GM19328 (cell line): ENCODE measurements at regions not wholly inside any gene's neighbourhood (a gene's known extent, or its start where the extent isn't known, plus 50 kb on each side); places are given as distances from the start of the nearest gene placed in this dataset.
"Not testable (repeated sequence)": the region's sequence is repeated elsewhere in the genome, so short reads cannot be mapped to it uniquely, and the experiment has no call there.

Experiments
- ATAC-seq: cut with Tn5 transposase; IDR thresholded peaks from one replicate; pipeline ENCODE4 v1.9.1; 2021; ENCODE audit warnings: mild to moderate bottlenecking, moderate library complexity; ENCODE audit not compliant: unreplicated experiment

DNA sequence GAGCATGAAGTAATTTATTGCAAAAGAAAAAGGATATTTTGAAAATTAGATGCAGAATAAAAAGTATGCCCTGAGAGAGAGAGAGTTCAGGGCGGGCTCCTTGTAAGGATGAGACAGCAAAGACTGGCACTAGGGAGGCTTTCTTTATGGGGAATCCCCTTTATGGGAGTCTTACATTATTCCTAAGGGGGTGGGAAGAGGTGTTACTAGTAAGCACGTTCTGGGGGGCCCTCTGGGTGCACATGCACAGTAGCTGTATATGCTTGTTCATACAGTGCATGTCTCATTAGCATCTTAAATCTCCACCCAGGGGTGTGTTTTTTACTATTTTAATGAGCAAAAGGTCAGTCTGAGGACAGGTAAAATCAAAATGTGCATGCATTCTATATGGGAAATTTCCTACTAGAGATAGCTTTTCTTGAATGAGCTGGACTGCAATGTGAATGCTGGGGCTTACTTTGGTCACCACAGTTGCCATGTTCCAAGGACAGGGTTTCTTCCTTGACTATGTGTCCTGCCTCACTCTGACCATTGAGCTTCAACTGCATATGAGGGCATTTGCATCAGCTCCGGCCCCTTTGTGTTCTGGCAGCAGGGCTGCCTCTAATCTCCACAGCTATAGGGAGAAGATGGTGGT lies 614.1 kb downstream of the NUF2 start:
- ATAC-seq = no peak

DNA sequence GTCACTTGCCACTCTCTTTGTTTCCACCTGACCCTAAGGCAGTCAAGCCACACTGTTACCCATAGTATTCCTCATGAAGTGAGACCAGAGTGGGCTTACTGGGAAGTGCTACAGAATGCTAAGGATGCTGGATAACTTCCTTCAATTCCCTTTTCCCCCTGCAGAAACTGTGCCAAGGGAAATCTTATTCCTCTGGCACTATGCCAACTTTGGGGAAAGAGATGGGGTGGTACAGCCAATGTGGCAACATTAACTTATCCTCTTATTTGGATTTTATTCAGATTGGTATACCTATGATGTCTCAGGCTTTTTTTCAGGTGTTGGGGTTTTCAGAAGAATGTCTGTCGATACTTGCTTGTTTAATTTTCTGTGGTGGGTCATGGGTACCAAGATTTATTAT lies 599.4 kb upstream of the PBX1 start:
- ATAC-seq = no peak

DNA sequence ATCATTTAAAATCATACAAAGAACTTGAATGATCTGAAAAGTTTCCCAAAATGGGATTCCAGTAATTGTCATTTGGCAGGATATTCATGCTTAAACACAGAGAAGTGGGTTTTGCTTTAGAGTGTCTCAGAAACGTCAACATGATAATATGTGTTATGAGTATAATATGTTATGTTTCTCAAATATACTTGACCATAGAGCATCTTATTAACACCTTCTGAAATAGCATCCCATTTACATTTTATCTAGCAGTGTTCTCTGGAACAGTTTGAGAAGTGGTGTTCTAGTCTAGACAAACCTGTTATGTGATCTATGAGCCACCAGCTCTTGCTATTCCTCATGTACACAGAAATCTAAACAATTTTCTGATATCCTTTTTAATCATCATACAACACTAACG lies 588.8 kb upstream of the PBX1 start:
- no peak for ATAC-seq

DNA sequence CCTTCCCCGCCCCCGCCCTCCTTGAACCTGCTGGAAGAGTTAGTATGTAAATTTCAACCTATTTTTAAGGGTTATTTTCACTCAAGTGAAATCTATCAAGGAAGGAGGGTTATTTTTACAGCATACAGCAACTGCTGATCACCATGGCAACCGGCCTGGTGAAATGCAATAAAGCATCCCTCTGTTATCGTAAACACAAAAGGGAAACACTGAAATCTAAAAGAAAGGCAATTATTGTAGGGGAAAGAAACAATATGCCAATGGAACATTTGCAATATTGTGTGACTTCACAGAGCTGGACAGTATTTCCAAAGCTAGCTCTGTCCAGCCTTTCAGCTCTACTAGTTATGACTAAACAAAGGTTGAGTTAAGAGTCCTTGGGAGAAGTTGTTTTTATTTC lies 588.3 kb upstream of the PBX1 start:
- ATAC-seq = no peak

DNA sequence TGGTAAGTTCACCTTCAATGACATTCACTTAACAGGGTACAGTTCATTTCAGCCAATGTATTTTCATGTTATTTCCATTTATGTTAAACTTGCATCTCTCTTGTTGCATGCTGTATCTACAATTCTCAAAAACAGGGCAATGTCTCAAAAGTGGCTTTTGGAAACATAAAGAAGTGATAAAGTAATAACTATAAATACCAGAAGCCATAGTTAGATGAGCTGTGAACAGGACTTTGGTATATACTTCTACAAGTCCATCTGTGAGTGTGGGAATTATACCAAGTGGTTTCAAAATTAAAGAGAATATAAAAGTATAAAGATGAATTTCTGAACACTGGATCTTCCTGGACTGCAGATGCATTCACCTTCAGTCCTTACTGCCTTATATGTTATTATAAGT lies 585.4 kb upstream of the PBX1 start:
- no peak for ATAC-seq

DNA sequence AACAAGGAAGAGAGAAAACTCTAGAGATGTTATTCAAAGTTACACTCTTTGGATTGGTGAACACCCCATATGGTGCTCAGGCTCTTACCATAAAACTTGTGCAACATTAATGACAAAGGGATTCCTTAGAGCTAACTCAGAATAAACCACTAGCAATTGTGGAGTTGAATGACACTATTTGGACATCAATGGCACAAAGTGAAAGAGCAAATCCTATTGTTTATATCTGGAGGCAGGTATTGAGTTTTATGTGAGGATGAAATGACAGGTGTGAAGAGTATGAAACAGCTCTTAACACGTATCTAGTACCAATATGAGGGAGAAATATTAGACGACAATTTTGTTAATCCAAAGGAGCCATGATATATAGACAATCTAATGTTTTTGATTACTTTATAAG lies 584.9 kb upstream of the PBX1 start:
- ATAC-seq = no peak

DNA sequence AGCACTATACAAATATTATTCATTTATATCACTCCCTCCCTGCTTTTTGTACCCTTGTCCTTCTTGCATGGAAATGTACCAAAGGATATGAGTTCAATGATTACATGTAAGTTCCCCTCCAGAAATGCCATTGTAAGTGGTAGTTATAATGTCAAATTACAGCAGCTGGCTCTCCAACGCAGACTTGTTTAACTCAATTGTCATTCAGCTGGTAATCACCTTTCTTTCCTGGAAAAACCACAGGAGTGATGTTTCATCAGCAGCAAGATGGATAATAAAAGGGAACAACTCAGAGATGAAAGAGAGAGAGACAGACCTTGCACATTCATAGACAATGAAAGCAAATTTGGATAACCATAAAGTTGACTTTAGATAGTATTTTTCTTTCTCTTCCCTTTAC lies 578.6 kb upstream of the PBX1 start:
- no peak for ATAC-seq

DNA sequence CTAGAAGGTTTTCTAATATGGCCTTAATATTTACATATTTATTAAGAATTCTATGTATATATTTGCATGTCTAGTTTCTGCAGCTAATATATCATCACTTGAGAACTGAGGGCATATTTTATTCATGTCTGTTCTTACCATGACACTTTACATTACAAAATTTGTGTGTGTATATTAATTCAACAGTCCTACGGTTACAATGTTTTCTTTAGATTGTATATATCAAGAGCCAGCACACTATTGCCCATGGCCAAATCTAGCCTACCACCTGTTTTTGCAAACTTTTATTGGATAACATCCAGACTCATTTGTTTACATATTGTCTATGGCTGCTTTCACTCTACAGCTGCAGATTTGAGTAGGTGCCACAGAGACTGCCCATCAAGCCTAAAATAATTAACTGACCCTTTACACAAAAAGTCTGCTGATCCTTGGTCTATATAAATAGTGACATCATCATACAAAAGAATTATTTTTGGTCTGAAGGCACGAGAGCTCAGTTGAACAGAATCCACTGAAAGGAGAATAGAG lies 577.4 kb upstream of the PBX1 start:
- ATAC-seq = no peak

DNA sequence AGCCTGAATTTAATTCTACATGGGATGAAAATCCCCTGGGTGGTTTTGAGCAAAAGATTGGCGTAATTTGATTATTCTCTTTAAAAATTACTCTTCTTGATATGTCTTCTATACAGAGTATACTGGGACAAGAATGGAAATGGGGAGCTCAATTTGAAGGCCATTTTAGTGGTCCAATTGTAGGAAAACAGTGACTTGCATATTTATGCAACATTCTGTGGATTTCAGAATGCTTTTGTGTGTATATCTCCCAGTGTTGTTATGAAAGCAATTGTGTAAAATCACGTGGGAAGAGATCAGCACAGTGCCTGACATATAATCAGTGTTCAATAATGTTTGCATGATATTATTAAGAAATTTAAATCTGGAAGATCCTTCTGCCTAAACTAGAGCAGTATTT lies 575.9 kb upstream of the PBX1 start:
- no peak for ATAC-seq

DNA sequence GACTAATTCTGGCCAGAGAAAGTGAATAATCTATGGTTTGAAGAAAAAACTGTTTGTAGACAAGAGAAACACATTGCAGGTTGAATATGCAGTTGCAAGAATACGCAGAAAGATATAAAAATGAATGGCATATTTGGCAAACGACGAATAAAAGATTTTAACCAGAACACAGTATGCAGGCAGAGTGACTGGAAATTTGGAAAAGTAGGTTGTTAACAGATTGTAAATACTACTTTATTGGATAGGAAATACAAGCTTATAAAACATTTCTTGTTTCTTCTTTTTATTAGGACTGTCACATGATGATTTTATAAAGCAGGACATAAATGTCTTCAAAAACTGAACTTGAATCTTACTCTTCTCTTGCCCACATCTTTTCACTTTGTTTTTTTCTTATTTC lies 573.3 kb upstream of the PBX1 start:
- ATAC-seq = no peak

DNA sequence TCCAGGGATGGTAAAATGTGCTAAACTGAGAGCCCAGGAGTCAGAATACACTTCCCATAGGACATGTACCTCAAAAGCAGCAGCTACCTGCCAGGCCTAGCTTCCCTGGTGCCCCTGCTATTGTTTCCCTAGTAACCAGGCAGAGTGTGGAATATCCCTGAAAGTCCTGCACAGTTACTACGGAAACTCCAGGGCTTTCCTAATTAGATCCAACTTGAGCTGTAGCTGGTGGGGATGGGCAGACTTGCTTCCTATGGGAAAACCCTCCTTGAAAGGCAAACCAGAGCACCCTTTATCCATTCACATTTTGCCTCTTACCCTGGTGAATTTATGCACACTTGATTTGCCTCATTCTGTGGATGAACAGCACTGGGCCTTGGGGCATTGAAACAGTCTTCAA lies 559.9 kb upstream of the PBX1 start:
- ATAC-seq = no peak

DNA sequence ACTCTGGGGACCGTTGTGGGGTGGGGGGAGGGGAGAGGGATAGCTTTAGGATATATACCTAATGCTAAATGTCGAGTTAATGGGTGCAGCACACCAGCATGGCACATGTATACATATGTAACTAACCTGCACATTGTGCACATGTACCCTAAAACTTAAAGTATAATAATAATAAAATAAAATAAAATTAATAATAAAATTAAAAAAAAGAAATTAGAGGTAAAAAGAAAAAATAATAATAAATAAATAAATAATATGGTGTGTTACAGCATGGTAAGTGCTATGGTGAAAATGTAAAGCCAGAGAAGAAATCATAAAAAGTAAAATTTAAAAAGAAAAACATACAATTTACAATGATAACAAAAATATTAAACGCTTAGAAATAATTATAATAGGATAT lies 552.8 kb upstream of the PBX1 start:
- ATAC-seq = not testable (repeated sequence)

DNA sequence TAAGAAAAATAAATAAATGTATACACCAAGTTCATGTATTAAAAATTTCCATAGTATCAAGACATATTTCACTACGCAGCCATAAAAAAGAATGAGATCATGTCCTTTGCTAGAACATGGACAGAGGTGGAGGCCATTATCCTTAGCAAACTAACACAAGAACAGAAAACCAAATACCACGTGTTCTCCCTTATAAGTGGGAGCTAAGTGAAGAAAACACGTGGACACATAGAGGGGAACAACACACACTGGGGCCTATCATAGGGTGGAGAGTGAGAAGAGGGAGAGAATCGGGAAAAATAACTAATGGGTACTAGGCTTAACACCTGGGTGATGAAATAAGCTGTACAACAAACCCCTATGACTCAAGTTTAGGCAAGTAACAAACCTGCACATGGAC lies 552.4 kb upstream of the PBX1 start:
- ATAC-seq = no peak

DNA sequence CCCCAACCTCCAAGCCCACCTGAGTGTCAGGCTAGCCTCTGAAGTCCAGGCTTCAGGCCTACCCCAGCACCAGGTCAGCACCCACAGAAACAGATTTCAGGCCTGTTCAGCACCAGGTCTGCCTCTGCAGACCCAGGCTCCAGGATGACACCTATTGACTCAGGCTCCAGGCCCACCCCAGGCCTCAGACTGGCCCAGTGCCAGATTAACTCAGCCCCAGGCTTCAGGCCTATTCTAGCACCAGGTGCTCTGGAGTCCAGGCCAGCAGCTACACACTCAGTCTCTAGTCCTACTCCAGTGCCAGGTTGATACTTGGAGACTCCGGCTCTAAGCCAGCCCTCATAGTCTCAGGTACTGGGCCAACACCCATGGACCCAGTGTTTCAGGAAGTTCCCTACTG lies 541.7 kb upstream of the PBX1 start:
- ATAC-seq = no peak

DNA sequence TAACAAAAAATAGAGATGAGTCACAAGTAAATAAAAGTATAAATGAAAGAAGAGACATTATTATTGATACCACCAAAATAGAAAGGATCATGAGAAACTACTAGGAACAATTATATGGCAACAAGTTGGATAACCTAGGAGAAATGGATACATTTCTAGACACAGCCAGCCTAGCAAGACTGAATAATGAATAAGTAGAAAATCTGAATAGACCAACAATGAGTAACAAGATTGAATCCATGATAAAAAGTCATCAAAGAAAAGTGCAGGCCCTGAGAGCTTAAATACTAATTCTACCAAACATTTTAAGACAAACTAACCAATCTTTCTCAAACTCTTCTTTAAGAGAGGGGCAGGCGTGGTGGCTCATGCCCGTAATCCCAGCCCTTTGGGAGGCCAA lies 538.6 kb upstream of the PBX1 start:
- ATAC-seq = no peak

DNA sequence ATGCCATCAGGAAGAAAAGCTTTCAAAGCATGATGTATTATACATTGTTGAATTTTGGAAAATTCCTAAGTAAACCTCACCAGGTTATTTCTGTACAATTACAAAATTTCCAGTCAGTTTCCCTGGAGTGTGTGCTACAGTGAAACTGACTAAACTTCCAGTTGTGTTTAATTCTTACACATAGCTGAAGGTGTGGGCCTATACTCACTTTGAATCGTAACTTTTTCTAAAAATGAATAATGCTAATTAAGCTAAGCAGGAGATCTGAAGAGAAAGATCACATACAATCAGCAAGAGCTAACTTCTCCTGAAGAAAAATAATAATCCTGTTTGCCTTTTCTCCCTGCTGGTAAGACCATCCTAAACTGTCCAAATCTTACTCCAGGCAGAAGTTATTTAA lies 537.2 kb upstream of the PBX1 start:
- ATAC-seq = no peak

DNA sequence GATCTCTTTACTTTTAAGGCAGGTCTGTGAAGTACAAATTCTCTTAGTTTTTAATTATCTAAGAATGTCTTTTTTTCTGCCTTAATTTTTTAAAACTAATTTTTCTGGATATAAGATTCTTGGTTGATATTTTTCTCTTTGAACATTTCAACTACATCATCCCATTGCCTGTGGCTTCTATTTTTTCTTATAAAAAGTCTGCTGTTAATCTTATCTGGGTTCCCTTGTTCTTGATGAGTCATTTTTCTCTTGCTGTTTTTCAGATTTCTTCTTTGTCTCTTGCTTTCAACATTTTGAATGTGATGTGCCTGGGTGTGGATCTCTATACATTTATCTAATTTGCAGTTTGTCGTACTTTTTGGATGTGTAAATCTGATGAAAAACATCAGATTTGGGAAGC lies 525.2 kb upstream of the PBX1 start:
- ATAC-seq = no peak

DNA sequence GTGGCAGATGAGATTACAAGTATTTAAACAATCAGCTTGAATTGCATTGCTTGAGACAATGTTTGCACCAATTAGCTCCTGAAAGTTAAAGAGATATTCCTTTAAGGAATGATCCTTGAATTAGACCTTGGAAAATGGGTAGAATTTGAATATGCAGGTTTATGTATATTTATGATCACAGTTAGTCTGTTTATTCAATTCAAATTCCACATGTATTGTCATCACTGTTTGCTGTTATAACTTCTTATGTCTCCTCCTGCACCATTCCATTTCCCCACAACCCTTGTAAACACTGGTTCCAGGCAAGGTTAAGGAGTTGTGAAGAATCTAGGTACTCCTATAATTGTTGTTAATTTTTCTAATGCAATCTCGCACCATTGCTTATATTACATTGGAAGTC lies 518.2 kb upstream of the PBX1 start:
- no peak for ATAC-seq

DNA sequence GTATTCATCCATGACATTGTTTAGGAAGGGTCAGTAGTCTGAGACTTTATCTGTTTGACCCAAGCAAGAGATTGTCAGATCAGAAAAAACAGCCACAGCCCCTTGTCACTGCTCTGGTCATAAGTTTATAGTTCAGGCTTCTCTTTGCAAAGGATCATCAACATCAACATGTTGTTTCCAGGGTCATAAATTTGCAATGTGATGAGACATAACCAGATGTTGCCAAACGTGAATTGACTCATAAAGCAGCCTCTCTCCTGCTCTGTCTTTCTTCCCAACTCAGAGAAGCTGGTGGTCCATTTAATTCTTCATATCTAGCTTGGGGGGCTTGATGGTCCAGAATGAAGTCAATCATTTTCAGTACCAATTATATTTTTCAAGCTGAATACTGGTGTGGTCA lies 507.2 kb upstream of the PBX1 start:
- no peak for ATAC-seq

DNA sequence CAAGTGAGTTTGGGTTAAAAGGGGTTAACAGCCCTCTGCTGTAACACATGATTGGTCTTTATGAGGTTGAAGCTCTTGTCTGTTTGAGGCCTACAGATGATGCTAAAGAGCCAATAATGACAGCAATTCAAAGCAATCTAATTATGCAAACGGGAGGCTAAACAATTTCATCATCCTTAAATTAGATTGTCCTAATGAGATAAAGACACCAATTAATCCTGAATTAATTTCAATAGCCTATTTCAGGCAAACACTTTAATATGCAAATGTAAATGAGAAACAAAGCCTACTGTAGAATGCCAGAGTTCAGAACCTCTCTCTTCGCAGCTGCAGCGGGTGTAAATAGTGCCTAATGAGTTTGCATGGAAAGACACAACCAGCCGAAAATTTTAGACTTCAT lies 504.7 kb upstream of the PBX1 start:
- no peak for ATAC-seq

DNA sequence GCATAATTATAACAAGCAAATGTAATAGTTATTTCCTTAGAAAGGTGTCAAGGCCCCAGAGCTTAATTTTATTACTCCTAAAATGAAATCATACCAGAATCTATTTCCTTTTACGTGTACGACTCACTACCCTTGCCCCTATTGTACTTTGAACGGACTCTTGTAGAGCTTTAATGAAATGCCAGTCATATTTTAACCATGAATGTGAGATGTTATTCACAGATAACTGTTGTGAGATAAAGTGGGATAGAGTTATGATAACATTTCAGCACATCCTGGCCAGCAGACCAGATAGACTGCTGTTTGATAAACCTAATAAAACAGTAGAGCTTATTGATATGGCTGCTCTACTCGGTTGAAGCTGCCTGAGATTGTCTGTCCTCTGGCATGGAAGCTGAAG lies 500.8 kb upstream of the PBX1 start:
- ATAC-seq = no peak

DNA sequence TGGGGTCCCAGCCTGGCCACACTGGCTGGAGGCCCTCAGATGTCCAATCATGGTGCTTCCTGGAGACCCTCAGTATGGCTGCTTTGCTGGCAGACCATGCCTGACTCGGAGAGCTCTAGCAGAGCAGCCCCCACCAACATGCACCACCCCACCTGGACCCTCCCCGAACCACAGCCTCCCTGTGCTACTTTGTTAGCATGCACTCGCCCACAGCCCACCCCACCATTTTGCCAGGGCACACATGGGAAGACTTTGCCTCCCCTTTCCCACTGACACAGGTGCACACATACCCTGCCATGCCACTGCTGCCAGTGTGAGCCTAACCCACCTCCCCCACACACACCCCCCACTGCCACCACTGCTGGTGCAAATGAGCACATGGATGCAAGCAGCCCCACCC lies 497.5 kb upstream of the PBX1 start:
- no peak for ATAC-seq

DNA sequence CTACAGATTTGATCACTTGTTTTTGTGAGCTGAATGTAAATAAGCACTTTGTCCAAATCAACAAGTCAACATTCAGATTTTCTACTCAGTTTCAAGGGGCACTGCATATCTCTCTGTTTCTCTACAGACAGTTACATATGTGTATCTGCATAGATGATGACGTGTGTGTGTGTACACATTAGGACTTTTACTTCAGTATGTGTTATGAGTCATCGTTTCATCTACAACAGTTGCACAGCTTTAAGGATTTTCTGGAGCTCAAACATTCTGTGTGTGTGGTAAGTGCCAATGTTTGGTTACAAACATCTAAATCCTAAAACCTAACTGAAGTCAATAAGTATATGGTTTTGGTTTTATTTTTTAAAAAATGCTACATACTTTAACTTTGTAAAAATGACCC lies 494.5 kb upstream of the PBX1 start:
- ATAC-seq = no peak
